Liver (tissue), 8 donors: ENCODE measurements at regions not wholly inside any gene's neighbourhood (a gene's known extent, or its start where the extent isn't known, plus 50 kb on each side); places are given as distances from the start of the nearest gene placed in this dataset.

Source experiments
- DNase-seq: peaks from one replicate; pipeline ENCODE4 v3.0.0-alpha.2; 2017; ENCODE audit warnings: low spot score
- H3K27ac ChIP-seq, 2 donors: one replicate each; pipeline ENCODE4 v1.7.0; 2013; ENCODE audit warnings: inconsistent platforms in 2 of 2, low read length in 2 of 2, control low read depth in 1 of 2, low read depth in 1 of 2, mild to moderate bottlenecking in 1 of 2
- H3K27me3 ChIP-seq, 4 donors: one replicate each; pipeline versions ENCODE4 v1.6.1 to v1.7.0; 2013; ENCODE audit warnings: low read length in 3 of 4, inconsistent platforms in 1 of 4, mild to moderate bottlenecking in 1 of 4, moderate library complexity in 1 of 4; ENCODE audit not compliant: control insufficient read depth in 4 of 4, insufficient read depth in 4 of 4
- H3K36me3 ChIP-seq, 4 donors: one replicate each; pipeline versions ENCODE4 v1.6.1 to v1.7.0; 2013; ENCODE audit warnings: low read length in 3 of 4, mild to moderate bottlenecking in 3 of 4, low read depth in 1 of 4, moderate library complexity in 1 of 4; ENCODE audit not compliant: control insufficient read depth in 4 of 4, insufficient read depth in 3 of 4
- H3K4me1 ChIP-seq, 4 donors: one replicate each; pipeline versions ENCODE4 v1.6.1 to v1.7.0; 2013; ENCODE audit warnings: low read length in 3 of 4, mild to moderate bottlenecking in 3 of 4, moderate library complexity in 1 of 4; ENCODE audit not compliant: control insufficient read depth in 4 of 4, insufficient read depth in 4 of 4
- H3K4me3 ChIP-seq, 3 donors: one replicate each; pipeline versions ENCODE4 v1.6.1 to v1.7.0; 2013; ENCODE audit warnings: low read length in 3 of 3, control low read depth in 1 of 3, low read depth in 1 of 3, mild to moderate bottlenecking in 1 of 3
- H3K9ac ChIP-seq, 2 donors: one replicate each; pipeline ENCODE4 v1.7.0; 2013; ENCODE audit warnings: low read length in 2 of 2, mild to moderate bottlenecking in 2 of 2, moderate library complexity in 2 of 2, control low read depth in 1 of 2, low read depth in 1 of 2
- H3K9me3 ChIP-seq, 4 donors: one replicate each; pipeline versions ENCODE4 v1.6.1 to v1.7.0; 2013; ENCODE audit warnings: low read length in 3 of 4; ENCODE audit not compliant: control insufficient read depth in 4 of 4
- CTCF ChIP-seq: fragments of 150-350 bp; IDR thresholded peaks from 2 replicates; pipeline ENCODE4 v1.5.1; 2017; ENCODE audit warnings: improper control_type of control experiment, low read depth, low read length; ENCODE audit not compliant: missing input control
- EGR1 ChIP-seq, 2 donors: IDR thresholded peaks; 2 replicates each; pipeline ENCODE4 v1.6.1; 2016 to 2018; ENCODE audit warnings: antibody characterized with exemption in 2 of 2, low read depth in 2 of 2
- FOXA1 ChIP-seq: IDR thresholded peaks from 2 replicates; pipeline ENCODE4 v1.6.1; 2016; ENCODE audit warnings: antibody characterized with exemption
- FOXA2 ChIP-seq: IDR thresholded peaks from 2 replicates; pipeline ENCODE4 v1.6.1; 2016; ENCODE audit warnings: antibody characterized with exemption
- HNF4A ChIP-seq, 2 donors: conservative IDR thresholded peaks; 2 replicates each; pipeline ENCODE4 v1.6.1; 2016; ENCODE audit warnings: antibody characterized with exemption in 2 of 2, mild to moderate bottlenecking in 2 of 2
- HNF4G ChIP-seq: IDR thresholded peaks from 2 replicates; pipeline ENCODE4 v1.6.1; 2016; ENCODE audit warnings: antibody characterized with exemption
- MAX ChIP-seq: IDR thresholded peaks from 2 replicates; pipeline ENCODE4 v1.6.1; 2016; ENCODE audit warnings: antibody characterized with exemption
- RAD21 ChIP-seq, 2 donors: IDR thresholded peaks; 2 replicates each; pipeline ENCODE4 v1.6.1; 2016; ENCODE audit warnings: antibody characterized with exemption in 2 of 2, mild to moderate bottlenecking in 2 of 2
- RXRA ChIP-seq, 2 donors: IDR thresholded peaks; 2 replicates each; pipeline ENCODE4 v1.6.1; 2017 to 2018; ENCODE audit warnings: antibody characterized with exemption in 2 of 2, mild to moderate bottlenecking in 1 of 2
- WGBS: extraction: QIAGEN DNeasy Blood & Tissue Kit; methylation state at CpG from one replicate; pipeline ENCODE4 v1.1.7; 2013; 5-methylcytosine and 5-hydroxymethylcytosine counted together
- TF ChIP-seq, protein P1 (sequence below): IDR thresholded peaks from 2 replicates; pipeline ENCODE4 v1.6.1; 2016; ENCODE audit warnings: antibody characterized with exemption, mild to moderate bottlenecking
- donor health status: healthy.
- donor health status: healthy.
- donor health status: healthy.
- donor health status: healthy.
- donor health status: healthy.

GRCh38 chr5:131081913-131082488 lies 83.1 kb downstream of the HINT1 start:
- H3K9me3 ChIP-seq: no peaks in the 10 kb centered on the region
- WGBS: 73% methylated on average over 2 of the region's 2 CpGs
- H3K4me3 ChIP-seq: no peak overlapping the region
- TF ChIP-seq HNF4G: no peak
- no peak for TF ChIP-seq FOXA1
- TF ChIP-seq CTCF: no peak
- no peak for TF ChIP-seq MAX
- no peak overlapping the region for H3K9ac ChIP-seq
- H3K4me1 ChIP-seq: no peaks in the 10 kb centered on the region
- H3K36me3 ChIP-seq: no peaks in the 10 kb centered on the region
- peaks cover 0 to 4% (median 0%) of the 10 kb centered on the region in 4 donors for H3K27me3 ChIP-seq
- DNase-seq: no peak
- H3K27ac ChIP-seq: no peak overlapping the region

DNA sequence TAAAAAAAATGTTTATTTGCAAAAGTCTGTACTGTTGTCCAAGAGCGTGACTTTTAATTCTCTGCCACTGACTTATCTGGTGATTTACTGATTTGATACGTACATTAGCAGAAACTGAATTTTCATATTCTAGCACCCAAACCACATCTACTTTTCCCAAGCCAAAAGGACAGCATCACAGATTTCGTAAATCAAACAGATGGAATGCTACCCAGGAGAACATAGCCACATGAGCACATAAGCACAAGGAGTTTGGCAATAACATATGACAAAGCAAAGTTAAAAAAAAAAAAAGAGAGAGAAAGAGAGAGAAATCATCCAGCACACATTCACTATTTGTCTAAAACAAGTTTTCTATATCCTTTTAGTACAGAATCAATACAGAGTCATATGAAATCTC lies 83.7 kb downstream of the HINT1 start:
- H3K9me3 ChIP-seq: no peaks in the 10 kb centered on the region
- H3K36me3 ChIP-seq: no peaks in the 10 kb centered on the region
- no peak for DNase-seq
- WGBS: 78% methylated on average over 3 of the region's 3 CpGs
- H3K27ac ChIP-seq: no peak overlapping the region
- H3K4me3 ChIP-seq: no peak overlapping the region
- TF ChIP-seq, protein P1, sequence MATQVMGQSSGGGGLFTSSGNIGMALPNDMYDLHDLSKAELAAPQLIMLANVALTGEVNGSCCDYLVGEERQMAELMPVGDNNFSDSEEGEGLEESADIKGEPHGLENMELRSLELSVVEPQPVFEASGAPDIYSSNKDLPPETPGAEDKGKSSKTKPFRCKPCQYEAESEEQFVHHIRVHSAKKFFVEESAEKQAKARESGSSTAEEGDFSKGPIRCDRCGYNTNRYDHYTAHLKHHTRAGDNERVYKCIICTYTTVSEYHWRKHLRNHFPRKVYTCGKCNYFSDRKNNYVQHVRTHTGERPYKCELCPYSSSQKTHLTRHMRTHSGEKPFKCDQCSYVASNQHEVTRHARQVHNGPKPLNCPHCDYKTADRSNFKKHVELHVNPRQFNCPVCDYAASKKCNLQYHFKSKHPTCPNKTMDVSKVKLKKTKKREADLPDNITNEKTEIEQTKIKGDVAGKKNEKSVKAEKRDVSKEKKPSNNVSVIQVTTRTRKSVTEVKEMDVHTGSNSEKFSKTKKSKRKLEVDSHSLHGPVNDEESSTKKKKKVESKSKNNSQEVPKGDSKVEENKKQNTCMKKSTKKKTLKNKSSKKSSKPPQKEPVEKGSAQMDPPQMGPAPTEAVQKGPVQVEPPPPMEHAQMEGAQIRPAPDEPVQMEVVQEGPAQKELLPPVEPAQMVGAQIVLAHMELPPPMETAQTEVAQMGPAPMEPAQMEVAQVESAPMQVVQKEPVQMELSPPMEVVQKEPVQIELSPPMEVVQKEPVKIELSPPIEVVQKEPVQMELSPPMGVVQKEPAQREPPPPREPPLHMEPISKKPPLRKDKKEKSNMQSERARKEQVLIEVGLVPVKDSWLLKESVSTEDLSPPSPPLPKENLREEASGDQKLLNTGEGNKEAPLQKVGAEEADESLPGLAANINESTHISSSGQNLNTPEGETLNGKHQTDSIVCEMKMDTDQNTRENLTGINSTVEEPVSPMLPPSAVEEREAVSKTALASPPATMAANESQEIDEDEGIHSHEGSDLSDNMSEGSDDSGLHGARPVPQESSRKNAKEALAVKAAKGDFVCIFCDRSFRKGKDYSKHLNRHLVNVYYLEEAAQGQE: no peak
- no peak for TF ChIP-seq RXRA (IDR thresholded peaks at IDR 0.05)
- no peak for TF ChIP-seq EGR1 (IDR thresholded peaks at IDR 0.05; ENCODE audit: low read depth in 2 of 2)
- TF ChIP-seq HNF4A (conservative IDR thresholded peaks at IDR 0.05): no peak
- no peak for TF ChIP-seq MAX
- no peak for TF ChIP-seq CTCF
- no peak for TF ChIP-seq FOXA2
- no peak for TF ChIP-seq RAD21 (IDR thresholded peaks at IDR 0.05)
- H3K27me3 ChIP-seq: peaks cover 0 to 4% (median 0%) of the 10 kb centered on the region in 4 donors
- no peak overlapping the region for H3K9ac ChIP-seq
- H3K4me1 ChIP-seq: no peaks in the 10 kb centered on the region
